GM10266 (cell line): ENCODE measurements at regions not wholly inside any gene's neighbourhood (a gene's known extent, or its start where the extent isn't known, plus 50 kb on each side); places are given as distances from the start of the nearest gene placed in this dataset.

Experiments
- DNase-seq: peaks from one replicate; pipeline ENCODE4 v3.0.0; 2012; ENCODE audit errors: extremely low spot score
- TF ChIP-seq, protein P1 (sequence below): IDR thresholded peaks from 2 replicates; pipeline ENCODE4 v1.5.1; 2012; ENCODE audit warnings: mild to moderate bottlenecking, low read depth; ENCODE audit not compliant: control insufficient read depth, insufficient read depth; ENCODE audit errors: missing control alignments

DNA sequence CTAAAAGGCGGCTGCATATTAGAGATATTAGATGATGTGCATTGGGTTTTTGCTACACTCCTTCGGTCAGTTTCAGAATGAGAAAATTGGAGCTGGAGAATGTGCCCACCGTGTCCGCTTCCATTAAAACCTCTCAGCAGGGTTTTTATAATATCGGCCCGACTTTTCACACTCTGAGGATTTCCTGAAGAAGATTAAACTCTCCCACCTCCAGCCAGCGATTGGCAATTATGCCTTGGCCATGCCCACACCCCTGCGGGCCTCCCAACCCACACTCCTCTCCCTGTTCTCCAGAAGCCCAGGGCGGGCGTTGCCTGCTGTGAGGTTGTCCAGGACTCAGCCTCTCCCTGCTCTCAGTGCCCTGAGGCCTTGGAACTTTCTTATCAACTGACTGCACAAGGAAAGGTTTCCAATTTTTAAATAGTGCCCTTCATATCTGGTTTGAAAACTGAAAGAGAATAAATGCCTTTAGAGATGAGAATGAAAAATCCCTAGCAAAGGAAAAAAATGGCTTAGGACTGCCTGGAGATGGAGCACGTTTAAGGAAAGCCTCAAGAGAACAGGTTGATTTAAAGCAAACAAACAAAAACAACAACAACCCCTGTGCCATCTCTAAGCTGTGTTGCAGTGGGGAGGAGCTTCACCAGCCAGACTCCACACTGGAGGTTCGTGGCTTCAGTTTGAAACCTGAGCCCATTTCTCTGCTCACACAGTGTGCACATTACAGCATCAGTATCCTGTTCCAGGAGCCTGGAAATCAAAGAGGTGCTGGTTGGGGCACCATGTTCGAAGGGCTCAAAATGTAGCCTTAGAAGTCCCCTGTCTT is 292.9 kb downstream of the NSG2 start:
- no peak for DNase-seq
- TF ChIP-seq, protein P1, sequence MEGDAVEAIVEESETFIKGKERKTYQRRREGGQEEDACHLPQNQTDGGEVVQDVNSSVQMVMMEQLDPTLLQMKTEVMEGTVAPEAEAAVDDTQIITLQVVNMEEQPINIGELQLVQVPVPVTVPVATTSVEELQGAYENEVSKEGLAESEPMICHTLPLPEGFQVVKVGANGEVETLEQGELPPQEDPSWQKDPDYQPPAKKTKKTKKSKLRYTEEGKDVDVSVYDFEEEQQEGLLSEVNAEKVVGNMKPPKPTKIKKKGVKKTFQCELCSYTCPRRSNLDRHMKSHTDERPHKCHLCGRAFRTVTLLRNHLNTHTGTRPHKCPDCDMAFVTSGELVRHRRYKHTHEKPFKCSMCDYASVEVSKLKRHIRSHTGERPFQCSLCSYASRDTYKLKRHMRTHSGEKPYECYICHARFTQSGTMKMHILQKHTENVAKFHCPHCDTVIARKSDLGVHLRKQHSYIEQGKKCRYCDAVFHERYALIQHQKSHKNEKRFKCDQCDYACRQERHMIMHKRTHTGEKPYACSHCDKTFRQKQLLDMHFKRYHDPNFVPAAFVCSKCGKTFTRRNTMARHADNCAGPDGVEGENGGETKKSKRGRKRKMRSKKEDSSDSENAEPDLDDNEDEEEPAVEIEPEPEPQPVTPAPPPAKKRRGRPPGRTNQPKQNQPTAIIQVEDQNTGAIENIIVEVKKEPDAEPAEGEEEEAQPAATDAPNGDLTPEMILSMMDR = no peak

DNA sequence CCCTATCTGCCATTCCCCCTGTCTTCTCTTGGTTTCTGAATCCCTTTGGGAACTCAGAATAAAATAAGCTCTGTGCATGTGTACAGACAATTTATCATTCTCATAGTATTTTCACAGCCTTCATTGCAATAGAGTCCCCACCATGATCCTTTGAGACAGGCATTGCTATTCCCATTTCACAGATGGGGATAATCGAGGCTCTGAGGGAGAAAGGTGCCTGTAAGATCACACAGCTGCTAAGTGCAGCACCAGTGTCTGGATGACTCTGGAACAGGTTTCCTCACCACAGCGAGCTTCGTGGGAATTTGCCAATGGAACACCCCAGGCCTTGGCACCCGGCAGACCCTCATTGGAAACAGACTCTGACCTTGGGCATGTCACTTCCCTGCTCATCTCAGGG is 293.6 kb downstream of the NSG2 start:
- TF ChIP-seq, protein P1 = no peak
- DNase-seq = no peak

DNA sequence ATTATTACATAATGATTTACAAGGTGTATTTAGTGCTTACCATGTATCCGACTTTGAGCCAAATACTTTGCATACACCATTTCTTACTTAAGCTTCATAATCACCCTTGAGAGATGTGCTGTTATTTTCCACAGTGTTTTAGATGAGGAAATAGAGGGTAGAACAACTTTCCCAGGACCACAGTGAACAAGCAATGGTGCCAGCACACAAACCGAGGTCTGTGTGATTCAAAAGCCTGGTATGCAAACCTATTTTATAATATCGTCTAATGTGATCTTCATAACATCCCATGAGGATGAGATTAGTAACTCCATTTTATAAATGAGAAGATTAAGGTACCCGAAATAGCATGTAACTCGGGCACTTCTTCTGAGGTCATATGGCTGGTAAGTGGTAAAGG is 294.7 kb downstream of the NSG2 start:
- TF ChIP-seq, protein P1 = no peak
- no peak for DNase-seq

DNA sequence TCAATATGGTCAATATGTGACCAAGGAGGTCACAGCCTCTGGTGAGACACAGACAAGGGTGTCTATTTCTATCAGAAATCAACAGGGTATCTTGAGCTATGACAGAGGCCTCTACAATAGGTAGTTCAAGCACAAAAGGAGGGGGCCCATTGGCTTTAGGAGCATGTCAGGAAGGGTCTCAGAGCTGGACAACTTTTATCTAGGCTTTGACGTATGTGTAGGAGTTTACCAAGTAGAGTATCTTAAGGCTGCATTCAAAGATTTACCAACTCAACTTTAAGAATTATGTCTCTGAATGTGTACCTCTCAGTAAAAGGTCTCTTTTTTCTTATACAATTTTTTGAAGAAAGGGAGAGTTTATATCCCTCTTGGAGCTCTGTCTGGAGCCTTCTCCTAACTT is 297.2 kb downstream of the NSG2 start:
- no peak for DNase-seq
- TF ChIP-seq, protein P1 = no peak

DNA sequence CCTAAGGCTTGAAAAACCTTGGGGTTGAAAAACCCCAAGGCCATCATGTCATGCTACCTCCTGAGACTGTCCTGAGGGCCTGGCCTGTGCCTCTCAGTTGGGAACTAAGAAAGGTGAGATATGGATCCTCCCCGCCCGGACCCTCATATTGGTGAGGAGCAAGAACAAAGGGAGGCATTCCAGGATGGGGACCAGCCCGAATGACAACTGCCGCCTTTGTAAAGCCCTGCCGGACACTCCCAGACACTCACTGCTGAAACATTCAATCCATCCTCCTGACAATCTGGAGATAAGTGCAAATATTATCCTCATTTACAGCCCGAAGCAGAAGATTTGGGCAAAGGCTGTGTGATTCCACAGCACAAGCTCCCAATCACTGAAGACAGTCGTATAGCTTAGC is 298.3 kb downstream of the NSG2 start:
- TF ChIP-seq, protein P1 = no peak
- no peak for DNase-seq

DNA sequence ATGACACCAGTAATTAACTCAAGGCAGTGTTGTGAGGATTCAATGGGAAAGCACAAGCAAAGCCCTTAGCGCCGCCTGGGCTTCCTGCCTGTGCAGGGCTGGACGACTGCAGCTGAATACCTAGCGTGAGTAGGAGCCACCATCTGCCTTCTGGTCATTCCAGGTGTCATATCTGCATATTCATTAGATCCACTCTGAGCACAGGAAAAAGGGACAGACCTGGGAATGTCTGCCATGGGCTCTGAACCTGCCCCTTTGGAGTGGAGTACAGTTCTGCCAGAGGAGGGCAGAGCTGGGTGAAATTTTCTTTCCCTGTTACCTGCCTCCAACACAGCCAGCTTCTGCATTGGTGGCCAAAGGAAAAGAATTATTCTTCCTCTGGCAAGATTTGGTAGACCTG is 298.8 kb downstream of the NSG2 start:
- TF ChIP-seq, protein P1 = no peak
- no peak for DNase-seq

DNA sequence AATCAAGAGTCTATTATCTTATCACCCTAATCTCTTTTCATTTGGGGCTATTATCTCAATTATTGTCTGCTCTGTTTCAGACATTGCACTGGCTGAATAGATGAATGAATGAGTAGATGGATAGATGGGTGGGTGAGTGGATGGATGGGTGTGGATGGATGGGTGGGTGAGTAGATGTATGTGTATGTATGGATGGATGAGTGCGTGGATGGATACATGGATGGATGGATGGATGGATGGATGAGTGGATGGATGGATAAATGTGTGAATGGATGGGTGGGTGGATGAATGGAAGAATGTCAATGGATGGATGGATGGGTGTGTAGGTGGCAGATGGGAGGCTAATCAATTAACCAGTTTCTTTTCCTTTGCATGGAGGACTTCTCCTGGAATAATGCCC is 301.7 kb downstream of the NSG2 start:
- no peak for DNase-seq
- TF ChIP-seq, protein P1 = no peak
